Activated CD8-positive, alpha-beta T cell treated with anti-CD3 and anti-CD28 coated beads for 36 hours (primary cell): ENCODE measurements at regions not wholly inside any gene's neighbourhood (a gene's known extent, or its start where the extent isn't known, plus 50 kb on each side); places are given as distances from the start of the nearest gene placed in this dataset.

Source experiments
- ATAC-seq: fragments of 200-7000 bp; cut with Tn5 transposase; one replicate; pipeline ENCODE4 v1.10.0; 2021; ENCODE audit warnings: mild to moderate bottlenecking, moderate library complexity
- CTCF ChIA-PET: fragments of 350-600 bp; sonication (Branson Sonifier 250); formaldehyde crosslinking; loops from one replicate; lab custom pipeline; 2021; ENCODE audit warnings: antibody characterized with exemption; lab: Charles Lee
- POLR2A ChIA-PET: fragments of 350-600 bp; sonication (Branson Sonifier 250); formaldehyde crosslinking; loops from one replicate; lab custom pipeline; 2021; ENCODE audit warnings: antibody characterized with exemption; lab: Charles Lee
- DNase-seq: peaks from one replicate; pipeline ENCODE4 v3.0.0-alpha.2; 2020
- H3K27ac Mint-ChIP-seq: one replicate; pipeline ENCODE4 v1.8.0; 2021; ENCODE audit warnings: mild to moderate bottlenecking, mixed read lengths
- H3K27me3 Mint-ChIP-seq: one replicate; pipeline ENCODE4 v1.8.0; 2021; ENCODE audit warnings: mixed read lengths
- H3K36me3 Mint-ChIP-seq: one replicate; pipeline ENCODE4 v1.8.0; 2021; ENCODE audit warnings: low read depth, mixed read lengths
- H3K4me1 Mint-ChIP-seq: one replicate; pipeline ENCODE4 v1.8.0; 2021; ENCODE audit warnings: low read depth, mixed read lengths
- H3K4me3 Mint-ChIP-seq: one replicate; pipeline ENCODE4 v1.8.0; 2021; ENCODE audit warnings: mild to moderate bottlenecking, moderate library complexity, mixed read lengths
- H3K9me3 Mint-ChIP-seq: one replicate; pipeline ENCODE4 v1.8.0; 2021; ENCODE audit warnings: mixed read lengths
- intact Hi-C: fragments of 100-400 bp; cut with micrococcal nuclease; formaldehyde crosslinking; loops from one replicate; pipeline ENCODE4 v1.10.0; 2022
- TF ChIP-seq, protein P1 (sequence below): fragments of 200-600 bp; IDR thresholded peaks from one replicate; pipeline ENCODE4 v1.8.0; 2022; ENCODE audit warnings: antibody characterized with exemption, mild to moderate bottlenecking

DNA sequence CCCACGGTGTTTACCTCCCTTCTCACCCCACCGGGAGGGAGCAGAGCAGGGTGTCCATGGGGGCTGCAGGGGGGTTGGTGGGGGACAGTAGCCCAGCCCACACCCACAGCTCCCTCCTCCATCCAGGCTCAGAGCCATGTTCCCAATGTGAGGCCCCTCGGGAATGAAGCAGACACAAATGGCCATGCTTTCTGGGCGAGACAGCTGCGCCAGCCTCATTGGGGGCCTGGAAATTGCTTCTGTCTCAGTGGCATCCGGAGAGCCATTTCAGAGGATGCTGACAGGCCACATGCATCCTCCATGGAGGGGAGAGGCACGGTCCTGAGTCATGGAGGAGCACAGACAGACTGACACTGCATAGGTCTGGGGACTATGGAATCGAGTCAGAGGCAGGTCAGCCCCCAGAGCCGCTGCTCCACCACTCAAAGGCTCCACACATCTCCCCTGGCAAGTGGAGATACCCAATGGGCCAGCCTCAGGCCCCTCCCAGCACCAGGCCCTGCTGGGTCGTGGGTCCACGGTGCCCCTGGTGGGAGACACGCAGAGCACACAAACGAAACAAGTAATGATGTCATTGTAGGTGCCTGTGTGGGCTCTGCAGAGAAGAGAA lies 59.6 kb upstream of the ENPP7 start:
- ATAC-seq (no peak), DNase-seq (no peak)
- Mint-ChIP-seq H3K27ac (no peak overlapping the region), H3K4me3 (no peak overlapping the region), H3K9me3 (peaks cover 6% of the 10 kb centered on the region), H3K36me3 (no peaks in the 10 kb centered on the region), H3K4me1 (no peaks in the 10 kb centered on the region), H3K27me3 (peaks cover 16% of the 10 kb centered on the region)
- ChIA-PET POLR2A (no interaction called here), CTCF (no interaction called here)
- intact Hi-C loops = no loop called here
- TF ChIP-seq, protein P1, sequence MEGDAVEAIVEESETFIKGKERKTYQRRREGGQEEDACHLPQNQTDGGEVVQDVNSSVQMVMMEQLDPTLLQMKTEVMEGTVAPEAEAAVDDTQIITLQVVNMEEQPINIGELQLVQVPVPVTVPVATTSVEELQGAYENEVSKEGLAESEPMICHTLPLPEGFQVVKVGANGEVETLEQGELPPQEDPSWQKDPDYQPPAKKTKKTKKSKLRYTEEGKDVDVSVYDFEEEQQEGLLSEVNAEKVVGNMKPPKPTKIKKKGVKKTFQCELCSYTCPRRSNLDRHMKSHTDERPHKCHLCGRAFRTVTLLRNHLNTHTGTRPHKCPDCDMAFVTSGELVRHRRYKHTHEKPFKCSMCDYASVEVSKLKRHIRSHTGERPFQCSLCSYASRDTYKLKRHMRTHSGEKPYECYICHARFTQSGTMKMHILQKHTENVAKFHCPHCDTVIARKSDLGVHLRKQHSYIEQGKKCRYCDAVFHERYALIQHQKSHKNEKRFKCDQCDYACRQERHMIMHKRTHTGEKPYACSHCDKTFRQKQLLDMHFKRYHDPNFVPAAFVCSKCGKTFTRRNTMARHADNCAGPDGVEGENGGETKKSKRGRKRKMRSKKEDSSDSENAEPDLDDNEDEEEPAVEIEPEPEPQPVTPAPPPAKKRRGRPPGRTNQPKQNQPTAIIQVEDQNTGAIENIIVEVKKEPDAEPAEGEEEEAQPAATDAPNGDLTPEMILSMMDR = no peak

DNA sequence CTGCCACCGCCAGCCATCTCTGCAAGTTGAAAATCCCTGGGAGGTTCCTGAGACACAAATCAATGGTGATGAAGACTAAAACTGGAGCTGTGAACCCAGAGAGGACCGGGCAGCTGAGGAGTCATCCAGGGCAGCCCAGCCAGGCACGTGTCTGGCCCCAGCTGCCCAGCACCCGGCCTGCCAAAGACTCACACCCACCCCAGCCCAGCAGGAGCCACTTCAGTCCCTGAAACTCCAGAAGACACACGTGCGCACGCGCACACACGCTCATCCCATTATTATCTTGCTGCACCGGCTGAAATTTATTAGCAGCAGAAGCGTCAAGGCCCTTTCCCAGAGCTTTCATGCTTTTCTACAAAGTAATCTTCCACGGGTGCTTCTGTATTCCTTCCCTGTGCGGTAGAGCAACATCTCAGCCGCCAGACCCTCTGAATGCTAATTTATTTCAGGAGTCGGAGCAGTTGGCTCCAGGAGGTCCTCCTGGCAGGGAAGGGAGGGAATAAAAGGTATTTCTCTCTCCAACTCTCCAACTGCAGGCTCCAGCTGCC lies 59.8 kb upstream of the RBFOX3 start:
- no peaks in the 10 kb centered on the region for H3K36me3 Mint-ChIP-seq
- peaks cover 19% of the 10 kb centered on the region for H3K27me3 Mint-ChIP-seq
- H3K27ac Mint-ChIP-seq = no peak overlapping the region
- intact Hi-C loops = no loop called here
- no peaks in the 10 kb centered on the region for H3K4me1 Mint-ChIP-seq
- no peak overlapping the region for H3K4me3 Mint-ChIP-seq
- DNase-seq (no peak), ATAC-seq (no peak)
- ChIA-PET CTCF (no interaction called here), POLR2A (interaction anchor here (1.3 kb wide), 1 partner anchor 12 kb away, joined by 3 read pairs; no protein-coding TSS in a partner anchor)
- TF ChIP-seq, protein P1 = no peak
- H3K9me3 Mint-ChIP-seq = peaks cover 6% of the 10 kb centered on the region

DNA sequence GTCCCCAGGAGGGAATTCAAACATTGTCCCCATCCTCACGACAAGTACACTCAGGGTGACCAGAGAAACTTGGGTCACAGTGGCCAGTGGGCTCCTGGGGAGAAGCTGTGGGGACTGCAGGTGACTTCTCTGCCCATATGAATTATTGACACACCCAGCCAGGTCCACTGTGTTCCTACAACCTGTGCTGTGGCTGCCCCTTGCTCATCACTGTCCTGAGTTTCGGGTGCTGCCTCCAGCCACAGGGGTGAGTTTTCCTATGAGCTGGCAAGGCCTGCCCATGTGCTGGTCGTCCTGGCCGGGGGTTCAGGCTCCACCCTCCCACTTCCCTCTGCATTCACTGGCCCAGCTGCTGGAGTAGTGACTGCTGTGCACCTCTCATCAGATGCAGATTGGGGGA lies 59.0 kb upstream of the RBFOX3 start:
- intact Hi-C loops = no loop called here
- TF ChIP-seq, protein P1 = no peak
- H3K4me1 Mint-ChIP-seq = peaks cover 2% of the 10 kb centered on the region
- no peak overlapping the region for H3K4me3 Mint-ChIP-seq
- peaks cover 6% of the 10 kb centered on the region for H3K9me3 Mint-ChIP-seq
- H3K36me3 Mint-ChIP-seq = no peaks in the 10 kb centered on the region
- ChIA-PET CTCF (no interaction called here), POLR2A (interaction anchor here (1.3 kb wide), 1 partner anchor 11 kb away, joined by 3 read pairs; no protein-coding TSS in a partner anchor)
- no peak overlapping the region for H3K27ac Mint-ChIP-seq
- no peak for ATAC-seq
- peaks cover 25% of the 10 kb centered on the region for H3K27me3 Mint-ChIP-seq
- no peak for DNase-seq

DNA sequence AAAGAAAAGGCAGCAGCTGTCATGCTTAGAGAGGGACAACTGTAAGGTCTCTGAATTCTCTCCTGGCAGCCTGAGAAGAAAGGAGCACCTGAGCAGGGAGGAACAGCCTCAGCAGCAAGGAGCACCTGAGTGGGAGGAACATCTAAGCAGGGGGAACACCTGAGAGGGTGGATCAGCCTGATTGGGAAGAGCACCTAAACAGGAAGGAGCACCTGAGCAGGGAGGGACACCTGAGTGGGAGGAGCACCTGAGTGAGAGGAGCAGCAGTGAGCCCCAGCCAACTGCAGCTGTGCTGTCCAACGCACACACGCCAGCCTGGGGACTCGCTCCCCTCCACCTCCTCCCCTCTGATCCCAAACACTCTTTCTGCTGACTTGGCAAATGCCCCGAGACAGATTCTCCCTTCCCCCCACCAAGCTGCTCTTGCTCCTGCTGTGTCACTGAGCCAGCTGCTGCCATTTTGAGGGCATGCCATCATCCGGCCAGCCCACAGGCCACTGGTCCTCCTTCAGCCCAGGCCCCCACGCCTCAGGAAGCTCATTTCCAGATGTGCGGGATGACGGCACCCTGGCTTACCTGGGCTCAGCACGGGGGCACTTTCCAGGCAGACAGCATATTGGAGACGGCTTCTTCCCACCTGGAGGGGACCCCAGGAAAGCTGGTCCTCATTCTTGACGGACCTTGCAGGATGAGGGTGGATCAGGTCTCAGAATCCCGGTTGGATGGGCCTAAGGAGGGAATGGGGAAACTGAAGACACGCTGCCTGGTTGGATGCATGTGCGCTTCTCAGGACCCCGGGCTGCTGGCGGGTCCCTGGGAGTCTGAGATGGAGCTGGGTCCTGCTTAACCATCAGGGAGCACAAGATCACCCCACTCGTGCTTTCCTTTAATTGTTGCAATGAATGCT lies 57.7 kb upstream of the RBFOX3 start:
- H3K4me1 Mint-ChIP-seq = peaks cover 2% of the 10 kb centered on the region
- TF ChIP-seq, protein P1 = no peak
- no peaks in the 10 kb centered on the region for H3K36me3 Mint-ChIP-seq
- no peak overlapping the region for H3K27ac Mint-ChIP-seq
- intact Hi-C loops = no loop called here
- ChIA-PET POLR2A (no interaction called here), CTCF (no interaction called here)
- DNase-seq (no peak), ATAC-seq (no peak)
- peaks cover 30% of the 10 kb centered on the region for H3K27me3 Mint-ChIP-seq
- H3K4me3 Mint-ChIP-seq = no peak overlapping the region
- H3K9me3 Mint-ChIP-seq = peaks cover 3% of the 10 kb centered on the region

DNA sequence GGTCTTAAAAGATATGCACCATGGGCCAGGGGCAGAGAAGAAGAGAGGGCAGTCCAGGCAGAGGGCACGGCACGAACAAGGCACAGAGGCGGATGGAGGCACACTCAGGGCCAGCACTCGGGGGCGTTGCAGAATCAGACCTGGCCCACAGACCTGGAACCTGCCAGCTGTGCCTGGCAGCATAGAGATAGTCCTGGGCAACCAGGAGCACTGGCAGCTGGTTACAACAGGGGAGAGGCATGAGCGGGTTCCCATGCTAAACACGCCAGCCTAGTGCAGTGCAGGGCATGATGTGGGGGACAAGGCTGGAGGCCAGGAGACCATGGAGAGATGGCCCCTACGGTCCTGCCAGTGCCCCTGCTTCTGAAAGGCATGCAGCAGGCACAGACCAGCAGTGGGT lies 56.9 kb upstream of the RBFOX3 start:
- intact Hi-C loops = no loop called here
- Mint-ChIP-seq H3K36me3 (no peaks in the 10 kb centered on the region), H3K4me1 (peaks cover 2% of the 10 kb centered on the region)

More for the DNA sequence above, 56.9 kb upstream of the RBFOX3 start:
- TF ChIP-seq, protein P1 = no peak
- no peak for ATAC-seq
- ChIA-PET POLR2A (no interaction called here), CTCF (no interaction called here)
- H3K9me3 Mint-ChIP-seq = no peaks in the 10 kb centered on the region
- no peak overlapping the region for H3K27ac Mint-ChIP-seq
- H3K4me3 Mint-ChIP-seq = no peak overlapping the region
- DNase-seq = no peak
- H3K27me3 Mint-ChIP-seq = peaks cover 33% of the 10 kb centered on the region
